ENCODE measurements at regions not wholly inside any gene's neighbourhood (a gene's known extent, or its start where the extent isn't known, plus 50 kb on each side); places are given as distances from the start of the nearest gene placed in this dataset.

DNA sequence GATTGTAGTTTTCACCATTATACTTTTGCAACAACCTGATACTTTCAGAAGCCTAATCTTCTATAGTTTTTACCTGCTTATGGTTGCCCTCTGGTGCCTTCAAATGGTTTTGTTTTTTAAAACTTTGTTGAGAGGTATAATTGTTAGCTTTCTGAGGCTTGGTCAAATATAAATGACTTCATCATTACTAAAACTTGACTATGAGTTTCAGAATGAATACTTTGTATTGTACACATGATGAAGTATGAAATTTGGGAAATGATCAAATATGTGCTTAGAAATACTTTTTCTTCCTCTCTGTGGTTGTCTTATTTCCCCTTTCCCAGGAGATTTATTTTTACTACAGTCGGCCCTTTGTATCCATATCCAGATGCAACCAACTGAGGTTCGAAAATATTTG, 151.8 kb upstream of the B3GALT2 start:
- TF ChIP-seq EZH2 (IDR thresholded peaks at IDR 0.05; ENCODE audit: borderline replicate concordance, low read depth, low read length, severe bottlenecking) (no peak), POLR2A (IDR thresholded peaks at IDR 0.05; ENCODE audit: low read depth, low read length) (no peak), JUN (IDR thresholded peaks at IDR 0.05; ENCODE audit: borderline replicate concordance, insufficient read depth, insufficient read length, low read depth) (no peak), POLR2AphosphoS5 (IDR thresholded peaks at IDR 0.05; ENCODE audit: insufficient read depth, low read depth, low read length) (no peak)
- TF ChIP-seq, protein P1, sequence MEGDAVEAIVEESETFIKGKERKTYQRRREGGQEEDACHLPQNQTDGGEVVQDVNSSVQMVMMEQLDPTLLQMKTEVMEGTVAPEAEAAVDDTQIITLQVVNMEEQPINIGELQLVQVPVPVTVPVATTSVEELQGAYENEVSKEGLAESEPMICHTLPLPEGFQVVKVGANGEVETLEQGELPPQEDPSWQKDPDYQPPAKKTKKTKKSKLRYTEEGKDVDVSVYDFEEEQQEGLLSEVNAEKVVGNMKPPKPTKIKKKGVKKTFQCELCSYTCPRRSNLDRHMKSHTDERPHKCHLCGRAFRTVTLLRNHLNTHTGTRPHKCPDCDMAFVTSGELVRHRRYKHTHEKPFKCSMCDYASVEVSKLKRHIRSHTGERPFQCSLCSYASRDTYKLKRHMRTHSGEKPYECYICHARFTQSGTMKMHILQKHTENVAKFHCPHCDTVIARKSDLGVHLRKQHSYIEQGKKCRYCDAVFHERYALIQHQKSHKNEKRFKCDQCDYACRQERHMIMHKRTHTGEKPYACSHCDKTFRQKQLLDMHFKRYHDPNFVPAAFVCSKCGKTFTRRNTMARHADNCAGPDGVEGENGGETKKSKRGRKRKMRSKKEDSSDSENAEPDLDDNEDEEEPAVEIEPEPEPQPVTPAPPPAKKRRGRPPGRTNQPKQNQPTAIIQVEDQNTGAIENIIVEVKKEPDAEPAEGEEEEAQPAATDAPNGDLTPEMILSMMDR (IDR thresholded peaks at IDR 0.05; ENCODE audit: extremely low read depth in 1 of 2, insufficient read depth in 1 of 2, low read depth in 1 of 2, low read length in 2 of 2) = no peak
- TF ChIP-seq, protein P2, sequence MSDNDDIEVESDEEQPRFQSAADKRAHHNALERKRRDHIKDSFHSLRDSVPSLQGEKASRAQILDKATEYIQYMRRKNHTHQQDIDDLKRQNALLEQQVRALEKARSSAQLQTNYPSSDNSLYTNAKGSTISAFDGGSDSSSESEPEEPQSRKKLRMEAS (IDR thresholded peaks at IDR 0.05; ENCODE audit: insufficient read depth, insufficient read length) = no peak
